NCI-H2029 treated with DMSO at 0.1 percent for 48 hours (cell line): ENCODE measurements at regions not wholly inside any gene's neighbourhood (a gene's known extent, or its start where the extent isn't known, plus 50 kb on each side); places are given as distances from the start of the nearest gene placed in this dataset.
"Not testable (repeated sequence)": the region's sequence is repeated elsewhere in the genome, so short reads cannot be mapped to it uniquely, and the experiment has no call there.

Source experiments
- DNase-seq: peaks from one replicate; lab custom pipeline; 2025; lab: John Stamatoyannopoulos, UW

DNA sequence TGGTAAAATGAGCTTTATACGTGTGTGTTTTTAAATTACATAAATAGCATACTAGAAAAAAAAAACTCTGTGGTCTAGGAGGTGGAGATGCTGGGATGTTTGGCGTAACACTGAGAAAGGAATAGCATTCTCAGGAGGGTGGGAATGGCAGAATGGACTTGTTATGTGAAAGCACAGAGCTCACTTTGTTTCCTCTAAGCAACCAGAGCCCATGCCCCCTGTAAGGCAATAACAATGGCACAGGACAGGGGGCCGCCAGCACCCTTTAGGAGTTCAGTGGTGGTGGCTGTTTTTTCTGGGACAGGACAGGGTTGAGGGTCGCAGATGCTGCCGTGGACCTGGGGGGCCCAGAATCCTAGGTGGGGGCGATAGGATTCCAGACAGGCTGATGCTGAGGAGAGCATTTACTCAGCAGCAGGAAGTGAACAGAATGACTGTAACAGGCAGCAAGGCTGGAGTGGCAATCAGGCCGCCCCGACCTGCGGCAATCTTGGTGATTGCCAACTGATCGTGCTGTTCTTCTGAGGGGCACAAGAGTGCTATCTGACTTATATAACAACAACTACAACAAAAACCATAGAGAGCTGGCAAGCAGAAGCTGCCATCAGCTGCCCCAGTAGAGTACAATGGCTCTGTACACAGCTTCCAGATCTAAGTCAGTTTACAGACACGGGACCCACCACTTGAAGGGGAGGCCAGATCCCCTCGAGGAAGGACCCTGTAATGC lies 160.4 kb downstream of the UACA start:
- DNase-seq = no peak

DNA sequence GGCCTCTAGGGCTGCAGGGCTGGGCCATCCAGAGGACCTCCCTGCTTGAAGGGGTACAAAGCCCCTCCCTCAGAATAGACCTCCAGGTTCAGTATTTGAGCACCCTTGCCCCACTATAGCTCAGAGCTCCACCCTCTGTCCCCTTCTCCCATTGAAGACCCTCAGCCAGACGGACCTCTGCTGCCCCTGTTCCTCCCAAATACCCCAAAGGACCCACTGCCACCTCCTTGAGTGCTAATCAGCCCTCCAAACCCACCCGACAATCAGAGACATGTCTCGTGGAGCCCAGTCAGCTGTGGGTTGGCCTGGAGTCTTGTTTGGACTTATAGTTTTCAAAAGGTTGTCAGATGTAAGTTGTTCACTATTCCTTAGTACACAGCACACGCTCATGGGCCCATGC lies 161.1 kb downstream of the UACA start:
- DNase-seq = no peak

DNA sequence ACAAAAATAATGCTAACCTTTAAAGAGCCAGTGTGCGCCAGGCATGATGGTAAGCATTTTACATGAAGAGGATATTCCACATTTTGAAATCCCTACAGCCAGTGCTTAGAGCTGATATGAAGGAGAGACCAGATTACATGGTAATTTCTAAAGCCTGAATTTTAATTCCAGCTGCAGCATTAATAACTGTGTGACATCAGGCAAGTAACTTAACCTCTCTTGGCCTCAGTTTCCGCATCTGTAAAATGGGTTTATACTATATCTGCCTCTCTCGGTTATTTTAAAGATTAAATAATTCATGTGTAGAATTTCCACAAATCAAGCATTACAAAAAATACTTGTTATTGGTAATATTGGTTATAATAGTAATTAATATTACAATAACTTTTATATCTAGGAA lies 165.4 kb downstream of the UACA start:
- DNase-seq = no peak

DNA sequence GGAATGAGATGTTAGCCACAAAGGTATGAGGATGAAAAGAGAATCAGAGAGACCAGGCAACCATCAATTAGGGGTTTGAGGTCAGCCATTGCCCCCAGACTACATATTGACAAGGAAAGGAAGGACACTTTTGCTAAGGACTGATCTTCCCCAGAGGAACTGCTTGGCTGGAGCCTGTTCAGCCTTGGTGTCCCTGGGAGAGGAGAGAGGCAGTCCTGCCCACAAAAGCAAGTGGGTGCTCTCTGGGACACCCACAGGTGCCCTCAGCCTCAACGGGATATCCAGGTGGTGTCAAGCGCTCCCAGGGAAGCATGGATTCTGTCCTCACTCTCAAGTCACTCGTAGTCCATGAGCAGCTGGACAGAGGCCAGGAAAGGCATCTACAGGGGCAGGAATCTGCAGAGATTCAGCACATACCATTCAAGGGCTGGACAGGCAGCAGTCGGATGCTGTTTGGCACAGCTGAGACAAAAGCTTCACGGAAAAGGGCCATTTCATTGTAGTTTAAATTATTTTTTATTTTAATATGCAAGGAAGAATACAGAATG lies 166.2 kb downstream of the UACA start:
- no peak for DNase-seq

DNA sequence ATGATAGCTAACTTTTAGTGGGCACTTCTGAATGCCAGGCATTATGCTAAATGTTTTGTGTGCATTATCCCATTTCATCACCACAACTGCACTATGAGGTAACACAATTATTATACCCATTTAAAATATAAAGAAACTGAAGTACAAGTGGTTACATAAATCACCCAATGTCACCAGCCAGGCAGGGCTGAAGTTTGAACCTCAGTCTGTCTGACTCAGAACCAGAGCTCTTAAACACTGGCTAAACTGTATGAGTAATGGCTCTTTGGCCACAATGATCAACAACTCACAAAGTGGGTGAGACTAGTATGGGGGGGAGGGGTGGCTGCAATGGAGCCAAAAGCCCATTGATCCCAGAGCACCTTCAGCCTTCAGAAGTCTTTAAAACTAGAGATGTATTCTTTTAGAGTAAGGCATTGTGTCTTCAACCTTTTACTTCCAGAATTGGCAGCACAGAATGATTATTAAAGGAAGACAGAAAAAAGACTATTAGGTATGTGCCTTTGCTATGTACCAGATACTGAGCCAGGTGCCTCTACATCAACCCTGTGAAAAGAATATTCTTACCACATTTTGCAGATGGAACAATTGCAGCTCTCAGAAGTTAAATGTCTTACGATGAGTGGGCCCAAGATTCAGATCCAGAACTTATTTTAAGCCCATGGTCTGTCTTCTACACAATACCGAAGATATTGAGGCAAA lies 166.9 kb downstream of the UACA start:
- no peak for DNase-seq

DNA sequence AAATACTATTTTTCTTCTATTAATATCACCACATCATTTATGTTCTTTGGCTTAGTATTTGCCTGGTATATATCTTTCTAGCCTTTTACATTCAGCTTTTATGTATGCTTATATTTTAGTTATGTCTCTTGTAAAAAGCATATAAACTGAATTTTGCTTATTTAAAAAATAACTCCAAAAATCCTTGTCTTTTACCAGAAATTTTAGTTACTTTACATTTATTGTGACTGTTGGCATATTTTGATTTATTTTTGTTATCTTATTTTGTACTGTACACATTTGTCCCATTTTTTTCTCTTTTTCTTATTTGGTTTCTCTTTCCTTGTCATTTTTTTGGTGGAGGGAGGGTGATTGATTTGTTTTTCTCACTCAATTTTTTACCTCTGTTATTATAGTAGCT lies 169.6 kb downstream of the UACA start:
- no peak for DNase-seq

DNA sequence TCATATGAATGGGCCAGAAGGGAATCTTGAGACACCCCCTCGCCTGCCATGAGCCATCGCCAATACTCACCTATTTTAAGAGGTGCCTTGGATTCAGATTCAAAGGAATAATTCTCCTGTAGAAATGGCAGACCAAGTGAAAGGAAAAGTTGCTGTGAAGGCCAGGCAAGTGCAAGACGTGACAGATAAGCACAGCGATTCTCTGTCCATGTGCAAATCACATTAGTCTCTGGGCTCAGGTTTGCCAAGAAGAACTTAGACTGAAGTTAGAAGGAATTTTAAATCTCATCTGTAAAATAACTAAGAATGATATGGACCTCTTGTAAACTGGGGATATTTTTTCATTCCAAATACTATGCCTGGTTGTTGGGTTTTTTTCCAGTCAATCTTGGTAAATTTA lies 173.6 kb downstream of the UACA start:
- DNase-seq = no peak

DNA sequence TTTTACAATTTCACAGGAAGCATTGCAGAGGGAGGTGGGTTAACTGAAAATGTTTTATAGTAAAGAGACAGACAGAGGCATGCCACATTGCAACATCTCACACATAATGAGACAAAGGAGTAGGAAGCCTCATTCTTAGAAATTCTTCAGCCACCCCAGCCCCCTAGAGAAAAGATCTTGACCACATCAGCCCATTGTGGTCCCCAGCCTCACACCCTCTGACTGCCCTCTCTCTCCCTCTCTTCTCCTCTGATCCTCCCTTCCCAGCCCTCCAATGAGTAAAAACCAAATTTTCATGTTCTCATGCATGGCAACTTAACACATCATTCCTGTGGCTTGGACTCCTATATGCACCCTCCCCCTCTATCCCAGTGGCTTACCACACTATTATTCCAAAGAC lies 174.1 kb downstream of the UACA start:
- no peak for DNase-seq

DNA sequence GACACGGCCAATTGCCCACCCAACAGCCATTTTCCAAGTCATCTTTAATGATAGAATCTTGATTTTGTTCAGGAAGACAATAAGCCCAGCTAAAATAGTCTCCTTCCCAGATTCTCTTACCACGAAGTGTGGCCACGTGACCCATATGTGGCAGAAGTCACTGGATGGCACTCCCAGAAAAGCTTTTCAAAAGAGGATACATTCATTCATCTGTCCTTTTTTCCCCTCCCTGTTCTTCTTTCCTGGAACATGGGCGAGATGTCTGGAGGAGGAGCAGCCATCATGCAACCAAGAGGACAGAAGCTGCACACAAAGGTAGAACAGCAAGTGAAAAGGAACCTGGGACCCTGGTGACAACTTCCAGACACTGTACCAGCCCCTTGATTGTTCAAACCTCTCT lies 174.7 kb downstream of the UACA start:
- DNase-seq = no peak

DNA sequence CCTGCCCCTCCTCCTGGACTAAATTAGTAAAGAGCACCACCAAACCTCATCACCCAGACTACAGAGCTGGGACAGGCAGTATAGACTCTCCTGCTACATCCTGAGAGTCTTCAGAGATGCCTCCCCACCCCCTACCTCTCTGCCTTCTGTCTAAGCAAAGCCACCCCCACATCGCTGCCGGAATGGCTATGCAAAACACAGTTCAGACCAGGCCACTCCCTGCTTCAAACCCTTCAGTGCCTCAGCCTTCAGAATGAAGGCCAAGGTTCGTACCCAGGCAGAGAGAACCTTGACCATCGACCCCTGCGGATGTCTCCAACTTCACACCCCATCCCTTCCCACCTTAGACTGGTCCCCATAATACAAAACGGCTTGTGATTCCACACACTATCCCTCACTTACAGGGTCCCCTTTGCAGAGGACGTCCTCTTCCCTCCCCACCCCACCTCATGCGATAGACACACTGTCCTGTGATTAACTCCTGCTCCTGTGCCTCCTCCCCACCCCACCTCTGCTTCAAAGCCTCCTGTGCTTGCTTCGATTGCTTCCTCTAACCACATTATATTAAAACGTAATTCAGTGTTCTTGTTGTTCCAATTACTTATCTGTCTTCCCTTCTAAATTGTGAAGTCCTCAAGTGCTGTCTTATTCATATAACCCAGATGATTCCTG lies 175.3 kb downstream of the UACA start:
- DNase-seq = no peak

DNA sequence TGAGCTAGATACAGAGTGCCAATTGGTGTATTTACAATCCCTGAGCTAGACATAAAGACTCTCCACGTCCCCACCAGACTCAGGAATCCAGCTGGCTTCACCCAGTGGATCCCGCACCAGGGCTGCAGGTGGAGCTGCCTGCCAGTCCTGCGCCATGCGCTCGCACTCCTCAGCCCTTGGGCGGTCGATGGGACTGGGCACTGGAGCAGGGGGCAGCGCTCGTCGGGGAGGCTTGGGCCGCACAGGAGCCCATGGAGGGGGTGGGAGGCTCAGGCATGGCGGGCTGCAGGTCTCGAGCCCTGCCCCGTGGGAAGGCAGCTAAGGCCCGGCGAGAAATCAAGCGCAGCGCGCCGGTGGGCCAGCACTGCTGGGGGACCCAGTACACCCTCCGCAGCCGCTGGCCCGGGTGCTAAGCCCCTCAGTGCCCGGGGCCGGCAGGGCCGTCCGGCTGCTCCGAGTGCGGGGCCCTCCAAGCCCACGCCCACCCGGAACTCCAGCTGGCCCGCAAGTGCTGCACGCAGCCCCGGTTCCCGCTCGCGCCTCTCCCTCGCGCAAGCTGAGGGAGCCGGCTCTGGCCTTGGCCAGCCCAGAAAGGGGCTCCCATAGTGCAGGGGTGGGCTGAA lies 176.2 kb downstream of the UACA start:
- DNase-seq = not testable (repeated sequence)

DNA sequence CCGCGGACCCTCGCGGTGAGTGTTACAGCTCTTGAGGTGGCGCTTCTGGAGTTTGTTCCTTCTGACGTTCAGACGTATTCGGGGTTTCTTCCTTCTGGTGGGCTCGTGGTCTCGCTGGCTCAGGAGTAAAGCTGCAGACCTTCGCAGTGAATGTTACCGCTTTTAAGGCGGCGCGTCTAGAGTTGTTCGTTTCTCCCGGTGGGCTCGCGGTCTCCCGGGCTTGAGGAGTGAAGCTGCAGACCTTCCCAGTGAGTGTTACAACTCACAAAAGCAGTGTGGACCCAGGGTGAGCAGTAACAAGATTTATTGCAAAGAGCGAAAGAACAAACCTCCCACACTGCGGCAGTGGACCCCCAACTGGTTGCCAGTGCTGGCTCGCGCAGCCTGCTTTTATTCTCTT lies 177.1 kb downstream of the UACA start:
- no peak for DNase-seq

DNA sequence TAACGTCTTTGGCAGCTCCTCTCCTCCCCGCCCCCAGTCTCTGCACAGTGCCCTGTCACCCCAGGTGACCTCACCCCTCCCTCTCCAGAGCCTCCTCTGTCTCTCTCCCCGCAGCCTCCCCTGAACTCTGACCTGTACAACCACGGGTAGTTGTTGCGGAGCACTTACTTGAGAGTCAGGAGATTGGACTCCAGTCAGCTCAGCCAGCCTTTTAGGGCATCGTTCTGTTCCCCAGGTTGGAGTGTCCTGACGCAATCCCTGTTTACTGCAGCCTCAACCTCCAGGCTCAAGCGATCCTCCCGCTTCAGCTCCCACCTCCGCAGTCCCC lies 177.7 kb downstream of the UACA start:
- no peak for DNase-seq

DNA sequence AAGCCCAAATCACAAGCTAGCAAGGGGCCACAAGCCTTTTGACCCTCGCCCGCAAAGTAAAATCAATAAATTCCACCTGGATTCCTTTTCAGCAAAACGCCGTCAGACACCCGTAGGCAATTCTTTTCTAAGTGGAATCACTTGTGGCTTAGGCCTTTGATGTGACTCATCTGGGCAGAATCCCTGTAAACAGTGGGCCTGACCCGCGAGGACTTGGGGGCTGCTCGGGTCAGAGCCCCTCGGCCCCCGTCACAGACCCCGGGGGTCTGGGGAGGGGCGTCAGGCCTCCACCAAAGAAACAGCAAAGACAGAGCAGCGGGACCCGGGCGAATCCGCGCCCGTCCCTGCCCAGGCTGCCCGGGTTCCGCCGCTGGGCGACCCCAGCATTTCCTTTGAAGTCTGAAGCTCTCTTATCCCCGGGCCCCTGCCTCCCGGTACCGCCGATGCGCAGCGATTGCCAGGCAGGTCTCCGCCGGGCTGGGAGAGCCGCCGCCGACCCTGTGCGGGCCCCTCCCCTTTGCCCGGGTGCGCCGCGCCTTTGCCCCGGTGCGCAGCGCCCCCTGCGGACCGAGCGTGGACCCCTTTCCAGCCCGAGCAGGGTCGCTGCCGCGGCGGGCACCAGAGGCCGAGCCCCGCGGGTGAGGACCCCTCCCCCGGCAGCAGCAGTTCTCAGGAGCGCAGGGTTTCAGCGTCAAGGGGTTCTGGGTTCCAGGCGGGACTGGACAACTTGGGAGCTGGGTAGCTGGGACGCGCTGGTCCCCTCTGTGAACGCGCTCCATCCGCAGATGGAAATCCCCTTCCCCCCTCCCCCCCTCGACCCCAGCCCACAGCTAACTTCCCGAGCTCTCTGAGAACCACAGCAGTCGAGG lies 178.3 kb downstream of the UACA start:
- DNase-seq = no peak

DNA sequence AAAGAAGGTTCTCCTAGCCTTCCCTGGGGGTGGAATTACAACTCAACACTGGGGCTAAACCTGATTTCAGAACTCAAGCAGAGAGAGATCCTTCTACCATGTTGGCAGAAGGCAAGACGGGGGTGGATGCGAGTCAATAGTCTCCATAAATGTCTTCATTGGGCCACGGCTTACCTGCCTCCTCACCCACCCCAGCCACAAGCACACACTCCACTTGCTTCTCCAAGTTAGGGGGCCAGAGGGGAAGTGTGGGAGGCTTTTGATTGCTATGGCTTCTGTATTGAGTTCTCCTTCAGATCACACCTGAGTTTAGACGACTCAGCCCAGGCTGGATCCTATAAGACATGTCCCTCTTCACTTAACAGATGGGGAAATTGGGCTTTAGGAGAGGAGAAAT lies 178.9 kb downstream of the UACA start:
- DNase-seq = no peak

DNA sequence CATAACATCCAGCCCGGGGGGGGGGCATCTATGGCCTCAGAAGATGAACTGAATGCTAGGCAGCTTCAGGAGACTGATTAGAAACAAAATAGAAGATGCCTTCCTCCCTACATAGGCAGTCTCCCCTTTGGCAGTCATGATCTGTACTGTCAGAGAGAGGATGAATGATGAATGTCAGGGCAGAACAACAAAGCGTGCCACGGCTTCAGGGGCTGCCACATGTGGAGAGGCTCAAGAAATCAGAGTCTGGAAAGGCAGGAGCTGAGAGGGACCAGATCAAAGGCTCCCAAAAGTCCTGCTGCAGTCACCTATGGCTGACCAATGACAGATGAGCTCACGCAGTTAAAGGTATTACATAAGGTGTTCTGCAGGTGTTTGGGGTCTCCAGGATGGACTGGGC lies 180.4 kb downstream of the UACA start:
- DNase-seq = no peak

DNA sequence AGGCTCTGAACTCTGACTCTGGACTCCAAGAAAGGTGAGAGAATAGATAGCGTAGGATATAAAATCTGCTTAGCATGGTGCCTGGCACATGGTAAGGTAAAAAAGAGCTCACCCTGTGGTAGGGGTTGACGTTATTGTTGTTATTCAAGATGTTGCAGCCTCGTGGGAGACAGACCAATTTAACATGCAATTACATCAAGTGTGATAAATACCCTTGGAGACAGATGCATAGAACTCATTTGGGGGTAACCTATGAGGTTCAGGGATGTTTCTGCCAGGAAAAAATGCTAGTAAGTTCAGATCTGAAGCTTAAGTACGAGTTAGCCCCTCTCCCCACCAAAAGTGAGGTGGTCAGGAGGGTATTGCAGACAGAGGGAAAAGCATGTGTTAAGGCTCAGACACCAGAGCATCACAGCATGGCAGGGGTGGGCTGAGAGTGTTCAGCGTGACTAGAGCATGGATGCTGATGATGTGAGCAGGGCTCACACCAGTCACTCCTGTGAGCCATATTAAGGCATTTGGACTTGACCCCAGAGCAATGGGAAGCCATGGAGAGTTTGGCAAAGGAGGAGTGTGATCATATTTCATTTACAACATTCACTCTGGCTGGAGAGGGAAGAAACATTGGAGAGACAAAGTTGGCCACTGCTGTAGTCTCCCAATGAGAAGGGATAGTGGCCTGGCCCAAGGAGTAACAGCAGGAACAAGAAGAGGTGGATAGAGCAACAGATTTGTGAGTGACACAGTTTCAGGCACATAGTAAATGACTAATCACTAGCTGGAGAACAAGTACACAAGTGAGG lies 181.0 kb downstream of the UACA start:
- DNase-seq = peak; percentile 9

DNA sequence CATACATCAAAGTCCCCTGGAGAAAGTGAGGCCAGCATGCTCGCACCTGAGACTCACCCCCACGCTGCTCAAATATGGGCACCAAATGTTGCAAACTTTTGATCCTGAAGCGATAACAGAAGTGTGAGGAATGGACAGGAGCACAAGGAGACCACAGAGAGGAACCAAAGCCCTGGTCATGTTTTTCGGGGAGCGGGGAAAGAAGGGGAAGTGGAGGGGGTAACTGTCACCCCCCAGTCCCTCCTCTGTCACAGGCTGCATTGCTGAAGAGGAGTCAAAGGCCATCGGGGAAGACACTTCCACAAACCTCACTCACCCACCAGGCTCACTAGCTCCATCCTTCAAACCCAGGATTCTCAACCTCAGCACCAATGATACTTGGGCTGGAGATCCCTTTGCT lies 182.4 kb downstream of the UACA start:
- DNase-seq = no peak

DNA sequence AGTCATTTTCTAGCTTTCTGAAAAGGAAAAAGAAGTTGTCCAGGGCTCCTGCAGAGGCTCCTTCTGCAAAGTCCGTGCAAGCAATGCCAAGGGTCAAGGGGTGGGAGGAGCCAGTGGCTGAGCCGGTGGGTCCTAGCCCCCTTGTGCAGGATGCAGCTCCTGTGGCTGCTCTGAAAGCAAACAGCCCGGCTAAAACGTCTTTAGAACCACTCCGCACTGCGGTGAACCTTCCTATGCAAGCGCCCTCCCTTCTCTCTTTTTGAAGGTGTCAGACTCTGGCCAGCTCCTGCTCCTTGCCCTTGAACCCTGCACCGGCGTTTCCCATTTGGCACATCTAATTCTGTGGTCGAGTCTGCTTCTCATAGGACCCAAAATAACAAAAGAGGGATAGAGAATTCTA lies 183.1 kb downstream of the UACA start:
- DNase-seq = no peak

DNA sequence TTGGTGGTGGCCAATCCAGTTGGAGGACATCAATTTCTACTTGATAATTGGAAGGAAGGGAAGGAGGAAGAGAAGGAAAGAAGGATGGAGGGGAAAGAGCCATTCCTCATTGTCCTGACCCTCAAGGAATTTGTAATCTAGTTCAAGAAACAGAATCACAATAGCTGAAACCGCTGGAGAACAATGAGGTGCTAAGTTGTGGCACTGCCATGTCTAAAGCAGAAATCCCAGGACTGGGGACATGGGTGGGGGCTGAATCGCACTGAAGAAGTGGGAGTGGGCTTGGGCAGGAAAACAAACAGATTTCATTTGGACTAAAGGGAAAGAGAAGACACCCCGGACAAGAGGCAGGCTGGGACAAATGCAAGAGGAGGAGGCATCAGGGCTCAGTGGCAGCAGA lies 183.6 kb downstream of the UACA start:
- DNase-seq = no peak

DNA sequence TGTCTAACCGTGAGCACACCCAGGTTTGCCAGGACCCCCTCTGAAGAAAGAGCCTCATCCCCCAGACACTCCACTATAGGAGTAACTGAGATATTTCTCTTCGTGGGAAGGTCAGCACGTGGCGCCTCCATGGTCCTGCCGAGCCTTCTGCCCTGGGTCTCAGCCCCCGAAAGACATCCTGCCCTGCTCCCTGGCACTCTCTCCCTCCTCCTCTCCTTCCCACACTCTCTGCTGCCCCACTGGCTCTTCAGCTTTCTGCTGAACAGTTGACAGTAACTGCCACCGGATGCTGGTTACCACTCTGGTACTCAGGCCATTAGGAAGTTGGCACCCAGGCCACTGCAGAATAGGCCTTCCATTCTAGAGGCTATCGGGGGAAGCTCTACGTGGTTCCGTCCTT lies 185.2 kb downstream of the UACA start:
- DNase-seq = no peak
